ENCODE measurements at regions not wholly inside any gene's neighbourhood (a gene's known extent, or its start where the extent isn't known, plus 50 kb on each side); places are given as distances from the start of the nearest gene placed in this dataset.

DNA sequence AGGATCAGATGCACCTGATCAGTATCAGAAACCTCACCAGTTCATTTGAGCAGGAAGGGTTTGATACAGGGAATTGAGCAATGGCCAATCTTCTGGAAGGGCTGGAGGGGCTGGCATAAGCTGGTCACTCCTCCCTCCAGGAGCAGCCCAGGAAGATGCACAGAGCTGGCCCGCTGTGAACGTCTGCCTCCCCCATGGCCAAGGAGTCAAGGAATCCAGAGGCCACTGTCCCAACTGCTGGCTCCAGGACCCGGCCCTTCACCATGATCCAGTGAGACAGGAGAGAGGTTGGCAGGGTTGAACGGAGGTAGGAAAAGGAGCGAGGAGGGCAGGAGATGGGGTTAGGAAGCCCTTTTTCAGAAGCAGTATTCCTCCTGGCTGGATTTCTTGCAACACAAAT is 113.9 kb upstream of the CST7 start:
- DNase-seq (ENCODE audit: insufficient read length, low spot score), result no peak
- no peak for FAIRE-seq
- TF ChIP-seq CTCF (IDR thresholded peaks at IDR 0.05; ENCODE audit: insufficient read depth, missing control alignments), result no peak

DNA sequence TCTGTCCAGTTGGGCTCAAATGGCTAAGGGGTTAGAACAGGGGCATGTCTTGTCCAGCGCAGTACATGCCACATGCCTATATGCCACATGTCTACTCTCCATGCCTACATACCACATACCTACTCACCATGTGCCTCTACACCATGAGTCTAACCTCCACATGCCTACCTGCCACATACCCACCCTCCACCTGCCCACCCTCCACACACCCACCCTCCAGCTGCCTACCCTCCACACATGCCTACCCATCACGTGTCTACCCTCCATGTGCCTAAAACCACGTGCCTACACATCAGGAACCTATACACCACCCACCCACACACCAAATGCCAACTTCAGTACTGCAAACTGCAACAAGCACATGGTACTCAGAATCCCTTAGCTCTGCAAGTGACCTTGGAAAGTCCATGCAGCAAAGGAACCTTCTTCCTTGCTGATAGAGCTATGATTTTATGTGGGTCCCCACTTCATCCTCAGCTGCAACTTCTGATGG is 113.0 kb upstream of the CST7 start:
- FAIRE-seq, result no peak
- TF ChIP-seq CTCF (IDR thresholded peaks at IDR 0.05; ENCODE audit: insufficient read depth, missing control alignments), result no peak
- DNase-seq (ENCODE audit: insufficient read length, low spot score), result no peak

- no peak for TF ChIP-seq CTCF (IDR thresholded peaks at IDR 0.05; ENCODE audit: insufficient read depth, missing control alignments)
- DNase-seq (ENCODE audit: insufficient read length, low spot score) (no peak), FAIRE-seq (no peak)
These were observed 112.3 kb upstream of the CST7 start for GRCh38 chr20:24836661-24837299.

GRCh38 chr20:24837781-24838450 is 111.2 kb upstream of the CST7 start:
- DNase-seq (ENCODE audit: insufficient read length, low spot score) (no peak), FAIRE-seq (no peak)
- TF ChIP-seq CTCF (IDR thresholded peaks at IDR 0.05; ENCODE audit: insufficient read depth, missing control alignments), result no peak

- FAIRE-seq (no peak), DNase-seq (ENCODE audit: insufficient read length, low spot score) (no peak)
- TF ChIP-seq CTCF (IDR thresholded peaks at IDR 0.05; ENCODE audit: insufficient read depth, missing control alignments), result no peak
These were observed 110.2 kb upstream of the CST7 start for GRCh38 chr20:24838546-24839535.

- DNase-seq (ENCODE audit: insufficient read length, low spot score) (no peak), FAIRE-seq (no peak)
- TF ChIP-seq CTCF (IDR thresholded peaks at IDR 0.05; ENCODE audit: insufficient read depth, missing control alignments), result no peak
These were observed 108.9 kb upstream of the CST7 start for GRCh38 chr20:24840121-24840713.

Data from D721Med (cell line).